HL-60 (cell line): ENCODE measurements at regions not wholly inside any gene's neighbourhood (a gene's known extent, or its start where the extent isn't known, plus 50 kb on each side); places are given as distances from the start of the nearest gene placed in this dataset.
"Not testable (repeated sequence)": the region's sequence is repeated elsewhere in the genome, so short reads cannot be mapped to it uniquely, and the experiment has no call there.

Experiments
- DNase-seq, 2 experiments: peaks; one replicate each; pipeline ENCODE4 v3.0.0-alpha.2; 2010 to 2020; ENCODE audit warnings: low read depth in 1 of 2, low spot score in 1 of 2
- H3K27ac ChIP-seq: fragments of 250-450 bp; sonication (Bioruptor Pico); replicated peaks from 2 replicates; pipeline ENCODE4 v1.5.1; 2020; ENCODE audit warnings: mild to moderate bottlenecking, moderate library complexity
- H3K27me3 ChIP-seq: fragments of 250-450 bp; sonication (Bioruptor Pico); 2 replicates; pipeline ENCODE4 v1.5.1; 2021; ENCODE audit warnings: mild to moderate bottlenecking, moderate library complexity; ENCODE audit not compliant: insufficient read depth, poor library complexity, severe bottlenecking
- H3K4me3 ChIP-seq: replicated peaks from 2 replicates; pipeline ENCODE4 v1.5.1; 2011; ENCODE audit warnings: mild to moderate bottlenecking, control low read depth, low read length; ENCODE audit not compliant: insufficient read depth
- CTCF ChIP-seq: IDR thresholded peaks from one replicate; pipeline ENCODE4 v1.5.1; 2011; ENCODE audit warnings: low read length, control low read depth, inconsistent platforms; ENCODE audit not compliant: insufficient read depth
- GABPA ChIP-seq: IDR thresholded peaks from 2 replicates; pipeline ENCODE4 v1.6.1; 2012; ENCODE audit warnings: low read depth
- POLR2AphosphoS5 ChIP-seq: IDR thresholded peaks from 2 replicates; pipeline ENCODE4 v1.6.1; 2012; ENCODE audit warnings: low read depth
- REST ChIP-seq: IDR thresholded peaks from 2 replicates; pipeline ENCODE4 v1.6.1; 2012; ENCODE audit warnings: low read depth; ENCODE audit not compliant: insufficient replicate concordance
- SPI1 ChIP-seq: IDR thresholded peaks from 2 replicates; pipeline ENCODE4 v1.6.1; 2012; ENCODE audit warnings: low read depth, mild to moderate bottlenecking, borderline replicate concordance

GRCh38 chr9:72453797-72454196, 67.6 kb upstream of the TMC1 start:
- DNase-seq, result no peak
- Histone ChIP-seq H3K27me3 (no peaks in the 10 kb centered on the region), H3K27ac (no peak overlapping the region), H3K4me3 (no peak overlapping the region)
- TF ChIP-seq POLR2AphosphoS5 (no peak), GABPA (no peak), SPI1 (no peak), CTCF (no peak), REST (no peak)

- not testable (repeated sequence) for DNase-seq, H3K4me3 ChIP-seq, H3K27me3 ChIP-seq, H3K27ac ChIP-seq
These were observed 75.2 kb upstream of the TMC1 start for GRCh38 chr9:72446241-72446640.

- no peak for DNase-seq
- Histone ChIP-seq H3K4me3 (no peak overlapping the region), H3K27me3 (no peaks in the 10 kb centered on the region), H3K27ac (no peak overlapping the region)
- TF ChIP-seq SPI1 (peak; percentile 94), POLR2AphosphoS5 (no peak)
These were observed 76.0 kb upstream of the TMC1 start for GRCh38 chr9:72445306-72445995.

- DNase-seq, result no peak
- Histone ChIP-seq H3K27ac (no peak overlapping the region), H3K4me3 (no peak overlapping the region), H3K27me3 (no peaks in the 10 kb centered on the region)
- TF ChIP-seq POLR2AphosphoS5 (no peak), CTCF (no peak), GABPA (no peak), SPI1 (no peak), REST (no peak)
These were observed 77.0 kb upstream of the TMC1 start for GRCh38 chr9:72444435-72444834.

GRCh38 chr9:72443855-72444254, 77.6 kb upstream of the TMC1 start:
- TF ChIP-seq SPI1, result peak; percentile 97
- no peak for TF ChIP-seq REST
- Histone ChIP-seq H3K27ac (peak overlapping the region; percentile 34; the same call in 1 of the 2 replicates), H3K27me3 (no peaks in the 10 kb centered on the region), H3K4me3 (no peak overlapping the region)
- peak; percentile 70 to 76 for DNase-seq
